Stimulated activated CD4-positive, alpha-beta T cell treated with anti-CD3 and anti-CD28 coated beads, Interleukin-12 subunit alpha, Interleukin-12 subunit beta, amount 100 ng/mL, for 48 hours (primary cell): ENCODE measurements at regions not wholly inside any gene's neighbourhood (a gene's known extent, or its start where the extent isn't known, plus 50 kb on each side); places are given as distances from the start of the nearest gene placed in this dataset.

Experiments
- DNase-seq, 3 donors: peaks; one replicate each; pipeline ENCODE4 v3.0.0-alpha.2; 2020; ENCODE audit warnings: low read depth in 2 of 3, low spot score in 1 of 3

DNA sequence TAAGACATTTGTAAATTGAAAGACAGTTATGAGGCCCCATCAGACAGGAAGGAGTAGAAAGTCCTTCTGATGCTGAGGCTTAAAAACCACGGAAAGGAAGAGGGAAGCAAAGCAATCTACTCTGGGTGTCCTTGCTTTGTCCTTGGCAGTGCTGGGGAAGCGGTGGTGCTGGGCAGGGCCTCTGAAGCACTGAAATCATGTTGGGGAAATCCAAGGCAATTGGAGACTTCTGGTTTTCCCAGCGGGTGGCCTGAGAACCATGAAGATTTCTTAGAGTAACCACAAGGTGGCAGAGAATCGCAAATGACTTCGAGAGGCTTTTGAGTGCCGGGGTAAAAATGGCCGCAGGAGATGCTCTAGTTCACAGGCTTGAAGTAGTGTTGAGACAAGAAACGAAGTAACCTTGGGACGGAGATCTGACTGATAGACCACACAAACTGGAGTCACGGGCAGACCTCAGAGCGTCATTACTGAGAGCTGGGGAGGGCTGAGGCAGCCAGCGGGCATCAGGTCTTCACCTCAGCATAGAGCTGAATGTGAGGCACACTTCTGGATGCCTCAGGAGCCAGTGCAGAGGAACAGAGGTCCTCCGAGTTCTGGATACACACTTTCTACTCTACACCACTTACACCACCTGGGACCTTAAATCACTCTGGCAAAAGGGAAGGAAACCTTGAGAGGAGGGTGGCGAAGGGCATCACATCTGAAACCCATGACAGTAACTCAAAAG lies 130.7 kb upstream of the GPRIN3 start:
- peak; percentile 33 to 53 (median 37) for DNase-seq

DNA sequence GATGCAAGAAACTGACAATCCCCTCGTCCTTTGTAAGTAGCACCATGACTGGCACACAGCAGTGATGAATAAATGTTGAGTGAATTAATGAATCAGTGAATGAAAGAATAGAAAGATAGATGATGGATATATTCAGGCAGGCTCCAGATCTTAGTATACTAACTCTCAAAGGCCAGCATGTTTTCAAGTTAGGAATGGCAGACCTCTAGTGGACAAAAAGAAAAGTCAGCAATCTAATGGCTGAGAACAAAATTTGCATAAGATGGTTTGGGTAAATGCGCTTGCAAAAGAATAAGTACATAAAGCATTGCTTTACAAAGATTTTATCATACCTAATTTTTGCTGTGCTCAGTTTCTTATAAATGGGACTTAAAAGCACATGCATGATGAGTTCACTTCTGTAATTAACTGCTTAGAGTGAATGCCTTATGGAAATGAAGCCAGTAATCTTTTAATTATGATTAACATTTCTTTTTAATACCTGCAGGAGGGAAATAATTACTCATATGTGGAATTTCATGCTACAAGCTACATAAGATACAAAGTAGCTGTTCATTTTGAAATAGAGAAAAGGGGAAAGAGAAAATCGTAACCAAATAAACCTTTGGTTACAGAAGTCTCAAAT lies 126.9 kb upstream of the GPRIN3 start:
- no peak for DNase-seq

DNA sequence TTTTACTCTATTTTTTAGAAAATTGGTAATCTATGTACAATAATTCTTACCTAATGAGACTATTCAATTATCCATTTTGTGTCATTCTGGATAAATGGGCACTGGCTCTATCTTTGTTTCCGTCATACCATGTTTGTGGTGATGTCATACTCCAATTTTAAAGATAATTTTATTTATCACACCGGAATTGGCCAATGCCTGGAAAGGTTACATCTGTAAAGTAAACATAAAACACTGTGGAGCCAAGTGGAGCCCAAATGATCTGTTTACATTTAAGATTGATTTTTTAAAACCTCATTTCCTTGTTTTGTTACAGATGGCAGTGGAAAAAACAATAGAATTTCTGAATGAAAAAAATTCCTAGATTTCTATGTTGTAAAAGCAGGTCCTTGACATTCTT lies 120.2 kb upstream of the GPRIN3 start:
- DNase-seq, result no peak

DNA sequence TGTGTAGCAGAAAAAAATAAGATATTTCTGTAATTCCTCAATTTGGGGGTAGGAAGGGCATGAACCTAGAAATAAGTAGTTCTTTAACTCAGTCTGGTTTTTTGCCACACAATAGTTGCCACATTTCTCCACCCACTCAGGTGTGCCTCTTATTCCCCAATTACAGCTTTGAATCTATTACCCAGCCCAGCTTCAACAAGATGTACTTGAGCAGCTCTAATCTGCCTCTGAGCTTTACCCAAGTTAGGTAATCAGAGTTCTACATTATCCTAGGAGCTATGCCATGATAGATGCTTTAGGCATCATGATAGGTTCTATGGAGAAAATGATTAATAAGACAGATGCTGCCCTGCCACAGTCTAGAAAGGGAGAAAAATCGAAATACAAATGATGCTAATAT lies 117.4 kb upstream of the GPRIN3 start:
- no peak for DNase-seq

DNA sequence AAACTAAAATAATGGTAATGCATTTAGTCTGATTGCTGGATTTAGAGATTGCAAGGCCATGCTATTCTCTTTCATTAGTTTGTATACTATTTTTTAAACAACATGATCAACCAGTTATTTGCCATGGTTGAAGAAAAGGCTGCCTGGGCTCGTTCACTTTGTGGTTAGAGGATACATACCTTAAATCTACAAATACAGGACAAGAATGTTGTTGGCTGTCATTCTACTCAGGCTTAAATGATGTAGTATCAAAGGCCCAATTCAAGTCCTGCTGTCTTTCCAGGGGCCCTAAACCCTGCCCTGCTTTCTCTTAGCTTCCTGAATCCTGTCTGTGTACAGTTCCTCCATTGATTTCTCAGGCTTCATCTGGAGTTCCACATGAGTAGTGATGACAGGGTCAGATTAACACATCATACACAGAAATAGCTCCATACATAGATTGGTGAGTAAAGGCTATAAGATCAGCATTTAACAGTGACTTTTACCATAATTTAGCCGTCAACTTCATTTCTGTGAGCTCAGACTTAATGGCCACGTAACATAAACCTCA lies 114.9 kb upstream of the GPRIN3 start:
- no peak for DNase-seq

DNA sequence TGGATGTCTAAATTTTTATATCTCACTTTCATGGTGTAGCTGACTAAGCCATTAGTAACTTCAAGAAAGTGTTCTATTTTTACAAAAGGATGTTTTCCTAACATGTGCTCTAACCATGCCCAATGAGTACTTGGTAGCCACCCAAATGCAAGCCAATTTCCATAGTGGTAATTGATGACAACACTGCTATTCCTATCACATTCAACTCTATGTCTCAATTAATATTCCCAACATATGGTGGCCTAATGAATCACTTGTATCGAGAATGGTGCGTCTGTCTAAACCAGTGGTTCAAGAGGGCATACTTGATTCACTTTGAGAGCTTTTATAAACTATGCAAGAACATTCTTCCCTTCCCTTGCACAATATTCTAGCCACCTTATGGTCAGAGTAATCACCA lies 112.9 kb upstream of the GPRIN3 start:
- DNase-seq, result no peak

DNA sequence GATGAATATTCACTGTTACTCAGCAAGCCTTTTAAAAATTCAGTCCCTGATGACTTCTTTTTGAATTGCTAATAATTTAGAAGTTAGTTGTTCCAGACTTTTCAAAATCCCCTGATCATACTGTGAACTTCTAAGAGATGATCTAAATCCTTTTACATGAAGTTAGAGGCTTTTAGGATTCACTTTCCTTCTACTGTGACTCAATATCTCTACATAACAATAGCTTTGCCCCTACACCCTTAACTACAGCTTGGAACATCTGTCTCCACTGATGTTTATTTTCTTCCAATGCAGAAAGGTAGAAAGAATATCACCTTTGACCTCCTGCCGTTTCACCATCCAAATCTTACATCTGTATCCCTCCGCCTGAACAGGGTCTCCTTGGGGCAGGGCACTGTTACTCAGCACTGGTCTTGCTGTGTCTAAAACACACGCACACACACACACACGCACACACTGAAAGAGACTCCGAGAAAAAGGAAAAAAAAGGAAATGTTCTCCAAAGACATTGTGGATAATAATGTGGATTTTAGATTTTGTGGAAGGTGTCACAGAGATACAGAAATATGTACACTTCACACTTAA lies 111.6 kb upstream of the GPRIN3 start:
- DNase-seq, result no peak

DNA sequence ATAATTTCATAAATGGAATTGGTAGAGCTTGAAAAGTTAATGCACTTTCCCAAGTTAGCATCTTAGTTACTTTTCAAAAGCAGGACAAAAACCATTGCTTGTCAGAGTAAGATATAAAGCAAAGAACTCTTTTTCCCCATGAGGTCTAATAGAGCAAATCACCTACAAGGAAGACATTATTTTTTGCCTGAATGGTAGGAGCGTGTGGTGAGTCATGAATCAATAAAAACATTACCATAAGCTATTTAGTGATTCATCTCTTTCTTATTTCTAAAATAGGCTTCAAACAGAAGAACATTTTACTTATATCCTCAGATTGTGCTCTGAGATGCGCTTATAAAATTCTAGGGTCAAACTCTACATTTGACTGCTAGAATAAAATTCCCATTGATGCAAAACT lies 109.4 kb upstream of the GPRIN3 start:
- no peak for DNase-seq

DNA sequence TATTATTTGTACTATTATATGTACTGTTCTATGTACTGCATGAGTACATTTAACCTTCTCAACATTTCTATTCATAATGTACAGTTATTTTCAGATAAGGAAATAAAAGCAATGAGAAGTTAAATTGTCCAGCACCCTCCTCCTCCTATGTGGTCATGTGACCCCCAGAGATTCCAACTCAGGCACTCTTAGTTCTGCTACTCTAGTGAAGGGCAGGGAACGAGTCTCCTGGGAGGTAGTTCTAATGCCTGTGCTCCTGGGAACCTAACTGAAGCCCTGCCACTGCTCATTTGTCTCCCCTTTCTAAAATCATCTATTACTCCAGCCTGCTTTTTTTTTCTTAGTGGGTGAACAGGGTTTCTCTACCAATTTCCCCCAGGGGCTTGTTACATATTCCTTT lies 105.9 kb upstream of the GPRIN3 start:
- no peak for DNase-seq

DNA sequence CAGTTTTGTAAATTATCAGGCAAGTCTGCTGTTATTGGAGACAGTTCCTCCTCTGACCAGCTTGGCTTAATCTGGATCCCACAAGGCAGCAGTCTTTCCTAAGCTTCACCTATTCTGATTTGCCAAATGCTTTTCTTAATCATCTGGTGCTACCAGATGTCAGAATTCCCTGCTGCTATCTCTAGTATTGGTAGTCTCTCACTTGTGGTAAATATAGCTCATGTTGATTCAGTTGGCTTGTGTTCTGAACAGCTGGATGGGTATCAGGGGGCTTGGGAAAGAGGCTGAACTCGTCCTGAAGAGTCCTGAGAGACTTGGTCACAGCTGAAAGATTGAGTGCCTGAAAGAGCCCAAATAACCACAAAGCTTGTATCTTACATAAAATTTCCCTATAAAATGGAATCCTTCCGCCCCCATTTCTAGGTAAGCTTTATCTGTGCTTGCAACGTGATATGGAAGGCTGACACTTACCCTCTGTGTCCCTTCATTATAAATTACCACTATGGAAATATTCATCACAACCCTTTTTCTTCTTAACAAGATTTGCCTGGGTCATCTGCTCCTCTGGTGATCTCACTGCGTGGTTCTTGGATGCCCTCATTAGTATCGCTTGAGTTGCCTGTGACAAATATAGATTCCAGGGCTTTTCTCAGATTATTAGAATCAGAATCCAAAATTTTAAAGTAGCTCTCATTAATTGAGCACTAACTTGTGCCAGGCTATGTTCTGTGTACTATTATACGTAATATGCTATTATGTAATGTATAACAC lies 104.1 kb upstream of the GPRIN3 start:
- no peak for DNase-seq

DNA sequence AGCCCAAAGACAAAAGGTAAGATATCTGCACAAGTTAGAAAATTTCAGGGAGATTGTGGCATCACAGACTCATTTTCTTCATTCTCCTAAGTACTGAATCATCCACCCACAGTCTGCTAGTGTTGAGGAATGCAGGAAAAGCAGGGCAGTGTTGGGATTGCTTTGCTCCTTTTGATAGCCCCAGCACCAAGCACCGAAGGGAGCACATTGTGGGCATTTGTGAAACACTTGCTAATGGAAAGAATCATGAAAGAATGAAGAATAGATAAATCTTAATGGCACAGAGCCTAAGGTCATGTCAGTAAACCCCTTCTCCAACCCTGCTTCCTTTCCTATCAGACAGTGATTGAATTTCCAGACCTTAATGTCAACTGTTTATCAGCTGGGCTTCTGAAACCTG lies 103.1 kb upstream of the GPRIN3 start:
- no peak for DNase-seq

DNA sequence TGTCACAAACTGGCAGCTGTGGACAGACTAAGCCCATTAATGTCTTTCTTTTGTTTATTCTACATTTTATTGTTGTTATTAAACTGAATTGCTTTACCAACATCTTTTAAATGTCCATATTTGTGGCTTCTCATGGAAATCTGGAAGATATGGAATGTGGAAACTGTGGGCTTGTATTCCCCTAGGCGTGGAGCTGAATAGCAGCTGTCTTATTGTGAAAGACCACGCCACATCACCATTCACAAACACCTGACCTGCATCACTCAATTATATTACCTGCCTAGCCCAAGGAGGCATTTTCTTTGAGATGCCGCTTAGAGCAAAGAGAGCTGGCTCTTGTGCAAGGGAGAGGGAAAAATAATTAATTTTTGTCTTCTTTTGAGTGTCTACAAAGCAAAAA lies 96.9 kb upstream of the GPRIN3 start:
- no peak for DNase-seq

DNA sequence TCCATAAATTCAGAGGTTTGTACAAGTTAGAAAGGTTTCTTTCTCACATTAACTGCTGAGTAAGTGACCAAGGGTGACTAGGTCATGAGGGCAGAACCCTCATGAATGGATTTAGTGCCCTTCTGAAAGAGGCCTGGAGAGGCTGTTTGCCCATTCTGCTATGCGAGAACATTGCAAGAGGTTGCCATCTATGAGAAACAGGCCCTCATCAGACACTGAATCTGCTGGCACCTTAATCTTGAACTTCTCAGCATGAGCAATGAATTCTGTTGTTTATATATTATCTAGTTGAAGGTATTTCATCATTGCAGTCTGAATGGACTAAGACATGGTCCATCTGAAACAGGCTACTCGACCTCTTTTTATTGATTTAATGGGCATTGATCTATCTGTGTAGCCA lies 96.2 kb upstream of the GPRIN3 start:
- DNase-seq, result no peak

DNA sequence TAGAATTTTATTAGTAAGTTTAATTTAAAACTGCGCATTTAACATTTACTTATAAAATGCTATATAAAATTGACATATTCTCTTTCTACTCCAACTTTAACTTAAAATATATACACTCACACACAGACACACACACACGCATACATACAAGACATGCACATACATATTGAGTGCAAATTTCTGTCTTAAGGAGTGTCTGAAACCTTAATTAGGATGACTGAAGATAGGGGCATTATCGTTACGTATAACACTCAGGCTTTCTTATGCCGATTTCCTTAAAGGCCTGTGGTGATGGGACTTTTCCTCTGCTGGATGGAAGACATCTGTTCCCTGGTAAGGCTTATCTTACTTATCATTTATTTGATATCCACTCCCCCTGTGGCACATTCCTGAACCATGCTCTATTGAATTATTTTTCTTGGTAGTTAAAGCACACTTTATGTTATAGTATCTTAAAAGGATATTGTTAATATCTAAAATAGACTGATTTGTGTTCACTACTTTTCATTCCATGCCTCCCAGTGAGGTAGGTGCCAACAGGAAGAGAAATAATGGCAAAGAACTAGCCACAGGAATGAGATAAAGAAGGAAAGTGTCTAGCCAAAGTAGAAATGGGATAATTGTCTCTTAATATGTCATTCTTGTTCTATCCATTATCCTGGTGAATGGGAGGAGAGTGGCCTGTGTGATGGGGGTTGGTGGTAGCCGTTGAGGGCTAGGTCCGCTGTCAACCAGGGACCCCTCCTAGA lies 92.9 kb upstream of the GPRIN3 start:
- DNase-seq, result no peak

DNA sequence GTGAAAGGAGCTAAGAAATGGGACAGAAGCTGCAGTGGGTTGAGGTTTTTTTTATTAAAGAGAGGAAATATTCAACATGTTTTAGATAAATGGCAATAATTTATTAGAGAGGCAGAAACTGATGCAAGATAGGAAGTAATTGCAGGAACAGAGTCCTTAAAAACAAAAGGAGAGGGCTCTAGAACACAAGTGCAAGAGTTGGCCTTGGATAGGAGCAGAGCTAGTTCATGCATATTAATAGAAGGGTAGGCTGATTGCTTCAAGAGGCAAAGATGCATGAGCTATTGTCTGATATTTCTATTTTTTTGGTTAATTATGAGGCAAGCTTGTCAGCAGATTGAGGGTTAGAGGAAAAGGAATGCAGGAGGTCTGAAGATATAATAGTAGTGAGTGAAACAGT lies 91.0 kb upstream of the GPRIN3 start:
- no peak for DNase-seq

DNA sequence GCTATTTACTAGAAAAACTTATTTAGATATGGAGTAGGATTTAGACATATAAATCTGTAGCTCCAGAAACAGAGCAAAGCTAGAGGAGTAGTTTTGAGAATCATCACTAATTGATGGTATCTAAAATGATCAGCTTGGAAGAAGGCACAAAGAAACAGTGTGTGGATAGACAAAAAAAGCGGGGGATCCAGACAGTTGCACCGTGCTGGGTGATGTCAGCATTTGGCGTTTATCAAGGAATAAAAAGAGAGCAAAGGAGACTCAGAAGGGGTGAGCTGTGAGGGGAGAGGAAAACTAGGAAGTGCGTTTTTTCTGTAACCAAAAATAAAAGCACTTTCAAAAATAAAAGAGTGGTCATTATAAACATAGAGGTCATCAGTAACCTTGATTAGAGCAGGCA lies 90.5 kb upstream of the GPRIN3 start:
- no peak for DNase-seq

DNA sequence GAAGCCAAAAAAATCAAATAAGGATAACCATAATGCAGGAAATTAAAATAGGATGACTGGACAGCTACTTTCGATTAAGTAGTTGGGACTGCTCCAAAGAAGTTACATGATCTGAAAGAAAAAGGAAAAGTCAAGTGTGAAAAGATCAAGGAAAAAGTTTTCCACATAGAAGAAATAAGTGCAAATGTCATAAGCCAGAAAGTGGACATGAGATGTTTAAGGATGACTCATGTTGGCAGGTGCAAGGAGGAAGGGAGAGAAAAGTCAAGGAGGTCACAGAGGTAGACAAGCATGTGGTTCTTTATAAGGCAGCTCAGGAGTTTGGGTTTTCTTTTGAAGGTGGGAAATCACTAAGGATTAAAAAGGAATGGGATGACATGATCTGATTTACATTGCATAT lies 89.8 kb upstream of the GPRIN3 start:
- no peak for DNase-seq

DNA sequence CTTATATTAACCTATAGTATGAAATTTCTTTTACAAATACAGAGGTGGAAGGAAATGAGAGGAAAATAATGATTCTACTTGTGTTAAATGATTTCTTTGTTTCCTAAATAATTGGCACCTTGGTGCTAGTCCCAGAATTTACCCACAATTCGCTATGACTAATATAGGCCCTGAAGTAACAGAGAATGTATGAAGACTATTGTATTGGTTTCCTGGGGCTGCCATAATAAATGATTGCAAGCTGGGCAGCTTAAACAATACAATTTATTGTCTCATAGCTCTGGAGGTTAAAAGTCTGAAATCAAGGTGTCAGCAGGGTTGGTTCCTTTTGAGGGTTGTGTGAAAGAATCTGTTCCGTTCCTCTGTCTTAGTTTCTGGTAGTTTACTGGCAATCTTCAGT lies 74.8 kb upstream of the GPRIN3 start:
- DNase-seq, result no peak

DNA sequence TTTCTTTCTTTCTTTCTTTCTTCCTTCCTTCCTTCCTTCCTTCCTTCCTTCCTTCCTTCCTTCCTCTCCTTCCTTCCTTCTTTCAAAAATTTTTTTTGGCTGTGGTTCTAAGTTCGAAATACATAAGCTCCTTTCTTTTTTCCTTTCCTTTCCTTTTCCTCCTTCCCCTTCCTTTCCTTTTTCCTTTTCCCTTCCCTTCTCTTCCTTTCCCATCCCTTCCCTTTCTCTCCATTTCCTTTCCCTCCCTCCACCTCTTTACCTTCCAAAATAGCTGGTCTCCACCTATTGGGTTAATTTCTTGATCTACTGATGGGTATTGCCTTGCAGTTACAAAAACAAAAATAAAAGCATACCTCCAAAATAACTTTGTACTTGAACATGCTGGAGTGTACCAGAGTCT lies 73.4 kb upstream of the GPRIN3 start:
- no peak for DNase-seq

DNA sequence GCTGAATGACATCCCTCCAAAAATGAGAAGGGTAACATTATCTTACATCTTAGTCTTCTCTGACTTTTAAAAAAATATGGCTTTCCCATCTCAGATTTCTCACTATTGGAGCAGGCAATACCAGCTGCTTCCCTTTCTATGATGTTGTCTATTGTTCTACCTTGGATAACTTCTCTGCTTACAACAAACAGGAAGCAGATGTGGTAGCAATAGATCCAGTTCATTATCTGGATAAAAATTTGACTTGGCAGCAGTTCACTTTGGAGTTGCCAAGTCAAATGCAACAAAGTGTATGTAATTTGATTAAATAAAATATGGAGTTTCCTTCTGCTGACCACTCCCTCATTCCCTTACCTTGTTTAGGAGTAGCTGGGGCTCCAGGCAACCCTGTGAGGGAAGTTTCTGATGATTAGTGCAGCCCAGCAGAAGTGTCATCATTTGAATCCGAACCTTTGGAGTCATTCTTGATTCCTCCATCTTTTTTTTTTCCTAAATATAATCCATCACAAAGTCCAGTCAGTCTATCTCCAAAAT lies 72.0 kb upstream of the GPRIN3 start:
- DNase-seq, result no peak

DNA sequence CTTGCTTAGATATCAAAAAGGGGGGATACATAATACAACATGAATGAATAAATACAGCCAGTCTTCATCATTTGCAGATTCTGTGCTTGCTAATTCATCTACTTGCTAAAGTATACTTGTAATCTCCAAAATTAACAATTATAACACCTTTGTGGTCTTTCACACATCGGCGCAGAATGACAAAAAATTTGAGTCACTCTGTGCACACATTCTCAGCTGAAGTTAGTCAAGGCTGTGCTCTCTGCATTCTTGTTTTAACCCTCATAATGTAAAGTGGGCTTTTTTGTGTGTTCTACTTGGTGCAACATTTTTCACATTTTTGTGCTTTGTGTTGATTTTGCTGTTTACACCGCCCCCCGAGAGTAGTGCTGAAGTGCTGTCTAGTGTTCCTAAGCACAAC lies 65.8 kb upstream of the GPRIN3 start:
- DNase-seq, result no peak
